ENCODE measurements at regions not wholly inside any gene's neighbourhood (a gene's known extent, or its start where the extent isn't known, plus 50 kb on each side); places are given as distances from the start of the nearest gene placed in this dataset.

DNA sequence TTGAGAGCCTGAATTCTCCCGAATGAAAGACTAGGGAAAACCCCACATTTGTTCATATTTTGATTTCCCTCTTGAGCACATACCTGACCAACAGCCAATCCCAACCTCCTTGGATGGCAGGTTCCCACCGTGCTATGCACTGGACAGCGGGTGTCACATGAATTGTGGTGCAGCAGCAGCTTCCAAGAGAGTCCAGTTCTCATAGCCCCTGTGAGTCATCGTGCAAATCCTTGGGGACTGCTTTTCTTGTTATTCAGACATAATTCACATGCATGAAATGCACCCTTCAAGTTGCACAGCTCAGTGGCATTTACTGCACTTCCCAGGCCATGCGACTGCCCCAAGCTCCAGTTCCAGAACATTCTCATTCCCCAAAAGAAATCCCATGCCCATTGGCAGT, 67.8 kb upstream of the PPP2R2D start:
- TF ChIP-seq, protein P1, sequence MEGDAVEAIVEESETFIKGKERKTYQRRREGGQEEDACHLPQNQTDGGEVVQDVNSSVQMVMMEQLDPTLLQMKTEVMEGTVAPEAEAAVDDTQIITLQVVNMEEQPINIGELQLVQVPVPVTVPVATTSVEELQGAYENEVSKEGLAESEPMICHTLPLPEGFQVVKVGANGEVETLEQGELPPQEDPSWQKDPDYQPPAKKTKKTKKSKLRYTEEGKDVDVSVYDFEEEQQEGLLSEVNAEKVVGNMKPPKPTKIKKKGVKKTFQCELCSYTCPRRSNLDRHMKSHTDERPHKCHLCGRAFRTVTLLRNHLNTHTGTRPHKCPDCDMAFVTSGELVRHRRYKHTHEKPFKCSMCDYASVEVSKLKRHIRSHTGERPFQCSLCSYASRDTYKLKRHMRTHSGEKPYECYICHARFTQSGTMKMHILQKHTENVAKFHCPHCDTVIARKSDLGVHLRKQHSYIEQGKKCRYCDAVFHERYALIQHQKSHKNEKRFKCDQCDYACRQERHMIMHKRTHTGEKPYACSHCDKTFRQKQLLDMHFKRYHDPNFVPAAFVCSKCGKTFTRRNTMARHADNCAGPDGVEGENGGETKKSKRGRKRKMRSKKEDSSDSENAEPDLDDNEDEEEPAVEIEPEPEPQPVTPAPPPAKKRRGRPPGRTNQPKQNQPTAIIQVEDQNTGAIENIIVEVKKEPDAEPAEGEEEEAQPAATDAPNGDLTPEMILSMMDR (IDR thresholded peaks at IDR 0.05), result no peak
- no peak for TF ChIP-seq EP300 (IDR thresholded peaks at IDR 0.05)
- TF ChIP-seq POLR2AphosphoS5 (IDR thresholded peaks at IDR 0.05), result no peak

All from suprapubic skin (tissue), 4 donors.